ENCODE measurements at regions not wholly inside any gene's neighbourhood (a gene's known extent, or its start where the extent isn't known, plus 50 kb on each side); places are given as distances from the start of the nearest gene placed in this dataset.
"Not testable (repeated sequence)": the region's sequence is repeated elsewhere in the genome, so short reads cannot be mapped to it uniquely, and the experiment has no call there.

DNA sequence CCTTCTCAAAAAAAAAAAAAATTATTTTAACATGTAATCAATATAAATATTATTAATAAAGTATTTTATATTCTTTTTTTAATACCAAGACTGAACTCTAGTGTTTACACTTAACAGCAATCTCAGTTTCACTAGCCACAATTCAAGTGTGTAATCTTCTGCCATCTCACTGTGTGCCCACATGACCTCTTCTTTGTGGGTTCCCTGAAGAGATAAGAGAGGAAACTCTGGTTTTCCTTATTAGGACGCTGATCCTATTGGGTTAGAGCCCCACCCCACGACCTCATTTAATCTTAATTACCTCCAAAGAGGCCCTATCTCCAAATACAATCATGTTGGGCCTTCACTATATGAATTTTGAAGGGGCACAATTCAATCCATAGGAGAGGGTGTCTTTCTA lies 177.6 kb downstream of the STK31 start:
- DNase-seq (ENCODE audit: low read depth in 2 of 2): no peak

DNA sequence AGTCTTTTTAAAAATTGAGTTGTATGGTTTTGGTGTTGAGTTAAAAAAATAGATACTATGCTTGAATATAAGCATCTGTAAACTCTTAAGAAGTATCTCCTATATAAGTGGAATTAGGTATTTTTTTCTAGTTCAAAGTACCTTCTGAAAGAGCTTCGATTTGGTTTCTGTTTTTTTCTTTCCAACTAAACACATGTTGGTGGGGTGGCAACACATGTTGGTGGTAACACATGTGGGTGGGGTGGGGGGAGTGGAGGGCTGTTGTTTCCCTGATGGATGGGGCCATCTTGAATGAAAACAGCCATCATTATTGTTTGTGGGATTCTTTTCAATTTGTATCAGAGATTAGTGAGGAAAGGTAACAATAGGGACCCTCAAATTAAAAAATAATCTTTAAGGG lies 178.9 kb downstream of the STK31 start:
- DNase-seq (ENCODE audit: low read depth in 2 of 2): no peak

- DNase-seq (ENCODE audit: low read depth in 2 of 2): no peak
Measured at GRCh38 chr7:23889566-23889965, 179.5 kb downstream of the STK31 start.

DNA sequence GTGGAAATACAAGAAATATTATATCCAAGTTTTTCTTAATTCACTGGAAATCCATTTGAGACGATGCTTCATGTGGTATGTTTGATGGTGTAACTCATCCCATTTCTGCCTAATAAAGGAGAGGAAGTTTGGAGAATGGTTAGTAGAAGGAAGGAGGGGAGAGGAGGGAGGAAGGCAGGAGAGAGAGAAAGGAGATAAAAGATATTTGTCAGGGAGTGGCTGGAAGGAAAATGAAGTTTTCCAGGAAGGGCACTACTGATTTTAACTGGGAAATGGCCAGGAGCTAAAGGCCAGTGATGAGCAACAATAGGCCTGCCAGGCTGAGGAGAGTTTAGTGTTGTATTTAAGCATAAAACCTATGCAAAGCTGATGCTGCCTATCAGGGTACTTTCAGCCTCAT lies 182.0 kb downstream of the STK31 start:
- no peak for DNase-seq (ENCODE audit: low read depth in 2 of 2)

DNA sequence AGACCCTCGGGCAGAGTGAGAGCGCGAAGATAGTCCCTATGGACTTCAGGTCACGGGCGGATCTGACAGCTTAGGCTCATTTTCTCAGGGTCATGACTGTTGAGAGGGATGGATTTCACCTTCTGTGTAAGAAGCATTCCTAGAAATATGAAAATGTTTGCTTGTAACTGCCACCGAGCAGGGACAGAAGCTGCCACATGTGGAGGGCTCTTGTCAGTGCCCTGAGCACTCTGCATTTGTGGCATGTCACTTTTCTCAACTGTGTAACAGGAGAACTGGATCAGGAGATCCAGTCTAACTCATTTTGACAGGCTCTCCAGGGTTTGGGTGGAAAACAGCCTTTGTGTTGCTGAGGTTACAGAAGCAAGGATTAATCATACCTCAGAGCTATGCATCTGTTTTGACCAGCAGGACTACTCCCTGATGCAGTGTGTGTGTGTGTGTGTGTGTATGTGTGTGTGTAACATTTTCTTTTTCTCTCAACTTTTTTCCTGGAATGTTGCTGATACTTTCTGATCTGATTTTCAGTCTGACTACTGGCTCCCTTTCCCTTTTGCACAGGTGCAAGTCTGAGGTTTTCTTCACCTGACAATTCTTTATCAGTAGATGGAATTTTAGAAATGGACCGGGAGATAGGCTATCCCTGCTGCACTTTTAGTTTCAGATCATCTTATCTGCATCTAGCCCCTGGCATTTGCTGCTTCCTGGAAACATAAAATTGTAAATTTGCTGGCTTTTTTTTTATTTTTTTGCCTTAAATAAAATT lies 183.3 kb downstream of the STK31 start:
- DNase-seq (ENCODE audit: low read depth in 2 of 2): no peak

DNA sequence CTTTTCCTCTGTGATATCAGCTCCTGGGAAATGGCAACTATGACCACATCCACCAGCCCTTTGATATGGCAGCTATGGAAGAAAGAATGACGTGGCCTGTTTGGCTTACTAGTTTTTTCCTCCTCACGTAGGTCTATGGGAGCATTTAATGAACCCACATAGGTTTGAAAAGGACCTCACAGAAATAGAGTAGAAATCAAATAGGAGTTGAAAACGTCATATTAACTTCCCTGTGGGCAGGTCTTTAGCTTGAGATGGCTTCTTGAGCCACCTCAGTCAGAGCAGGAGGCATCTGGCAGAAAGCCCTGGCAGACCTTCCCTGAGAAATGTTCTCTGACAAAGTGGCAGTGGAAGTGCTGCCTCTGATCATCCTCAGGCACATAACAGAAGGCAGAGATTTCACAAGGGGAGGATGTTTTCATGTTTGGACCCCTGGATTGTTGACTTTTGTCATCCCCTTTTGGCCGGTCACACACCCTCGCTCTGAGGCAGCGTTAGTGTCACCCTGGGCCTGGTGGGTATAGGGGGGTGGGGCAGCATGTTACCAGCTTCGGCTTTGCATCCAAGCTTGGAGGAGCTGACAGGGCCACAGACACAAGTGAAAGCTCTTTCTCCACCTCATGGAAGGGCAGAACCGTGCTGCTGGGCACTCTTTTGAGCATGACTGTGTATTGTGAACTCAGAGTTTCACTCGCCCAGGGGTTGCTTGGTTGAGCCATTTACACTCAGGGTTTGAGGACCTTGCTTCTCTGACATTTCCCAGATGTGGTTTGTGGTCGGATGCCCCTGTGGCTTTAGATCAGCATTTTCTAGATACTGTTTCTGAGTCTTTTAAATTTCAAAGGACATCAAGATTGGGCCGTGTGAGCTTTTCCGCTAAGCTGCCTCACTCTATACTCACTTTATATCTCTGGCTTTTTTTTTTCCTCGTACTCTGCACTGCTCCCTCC lies 184.2 kb downstream of the STK31 start:
- DNase-seq (ENCODE audit: low read depth in 2 of 2): peak; percentile 1 to 46

GRCh38 chr7:23894892-23895569 lies 185.0 kb downstream of the STK31 start:
- no peak for DNase-seq (ENCODE audit: low read depth in 2 of 2)

DNA sequence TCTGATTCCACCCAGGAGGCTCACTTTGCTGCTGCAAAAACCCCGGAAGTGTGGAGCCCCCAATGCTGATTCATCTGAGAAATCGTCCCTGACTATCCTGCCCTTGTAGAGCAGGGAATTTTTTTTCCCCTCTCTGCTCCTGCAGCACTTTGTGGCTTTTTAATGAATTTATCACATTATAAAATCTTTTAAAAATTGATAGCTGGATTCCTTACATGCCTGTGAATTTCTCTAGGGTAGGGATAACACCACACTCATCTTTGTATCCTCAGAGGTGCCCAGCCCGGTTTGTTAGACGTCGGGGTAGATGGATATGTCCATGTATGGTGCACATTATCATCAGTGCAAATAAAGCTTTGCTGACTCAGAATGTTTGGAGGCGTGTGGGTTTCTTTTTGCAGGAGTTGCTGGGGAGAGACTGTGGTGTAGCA lies 185.7 kb downstream of the STK31 start:
- DNase-seq (ENCODE audit: low read depth in 2 of 2): no peak

- no peak for DNase-seq (ENCODE audit: low read depth in 2 of 2)
Measured at GRCh38 chr7:23898619-23899018, 188.6 kb downstream of the STK31 start.

DNA sequence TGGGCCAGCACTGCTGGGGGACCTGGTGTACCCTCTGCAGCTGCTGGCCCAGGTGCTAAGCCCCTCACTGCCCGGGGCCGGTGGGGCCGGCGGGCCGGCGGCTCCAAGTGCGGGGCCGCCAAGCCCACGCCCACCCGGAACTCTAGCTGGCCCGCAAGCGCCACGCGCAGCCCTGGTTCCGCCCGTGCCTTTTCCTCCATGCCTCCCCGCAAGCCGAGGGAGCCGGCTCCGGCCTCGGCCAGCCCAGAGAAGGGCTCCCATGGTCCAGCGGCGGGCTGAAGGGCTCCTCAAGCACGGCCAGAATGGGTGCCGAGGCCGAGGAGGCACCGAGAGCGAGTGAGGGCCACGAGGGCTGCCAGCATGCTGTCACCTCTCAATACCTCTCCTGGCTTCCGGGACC lies 194.9 kb downstream of the STK31 start:
- DNase-seq (ENCODE audit: low read depth in 2 of 2): not testable (repeated sequence)

DNA sequence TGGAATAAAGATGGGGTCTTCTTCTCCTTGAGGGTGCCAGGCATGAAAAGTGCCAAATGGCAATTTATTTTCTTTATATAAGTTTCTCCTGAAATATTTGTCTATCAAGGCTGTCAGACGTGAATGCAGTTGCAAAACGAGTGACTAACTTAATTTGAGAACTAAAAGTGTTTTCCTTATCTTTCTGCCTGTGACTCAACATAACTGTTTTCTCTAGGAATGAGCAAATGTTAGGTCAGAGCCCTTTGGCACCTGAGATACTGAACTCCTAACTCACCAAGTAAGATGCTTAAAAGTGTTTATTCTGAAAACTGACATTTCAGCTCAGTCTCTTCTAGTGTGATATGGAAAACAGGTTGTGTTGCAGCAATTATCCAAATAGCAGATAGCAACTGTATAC lies 197.0 kb downstream of the STK31 start:
- no peak for DNase-seq (ENCODE audit: low read depth in 2 of 2)

- no peak for DNase-seq (ENCODE audit: low read depth in 2 of 2)
Measured at GRCh38 chr7:23909426-23909825, 199.4 kb downstream of the STK31 start.

DNA sequence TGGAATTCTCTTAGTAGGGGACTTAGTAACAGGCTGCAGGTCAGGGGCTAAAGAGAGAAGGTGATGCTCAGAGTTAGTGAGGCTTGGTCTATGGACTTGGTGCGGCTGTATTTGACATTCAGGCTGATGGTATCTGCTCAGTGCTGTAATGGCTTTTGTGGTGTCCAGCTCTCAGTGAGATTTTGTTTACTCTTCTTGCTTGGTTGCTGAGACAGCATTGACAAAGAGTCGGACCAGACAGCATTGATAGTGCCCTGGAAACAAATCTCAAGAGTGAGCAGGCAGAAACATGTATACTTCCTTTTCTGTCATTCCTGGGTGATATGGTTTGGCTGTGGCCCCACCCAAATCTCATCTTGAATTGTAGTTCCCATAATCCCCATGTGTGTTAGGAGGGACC lies 202.0 kb downstream of the STK31 start:
- DNase-seq (ENCODE audit: low read depth in 2 of 2): no peak

GRCh38 chr7:23913016-23913415 lies 203.0 kb downstream of the STK31 start:
- no peak for DNase-seq (ENCODE audit: low read depth in 2 of 2)

GRCh38 chr7:23915236-23915635 lies 205.2 kb downstream of the STK31 start:
- no peak for DNase-seq (ENCODE audit: low read depth in 2 of 2)

DNA sequence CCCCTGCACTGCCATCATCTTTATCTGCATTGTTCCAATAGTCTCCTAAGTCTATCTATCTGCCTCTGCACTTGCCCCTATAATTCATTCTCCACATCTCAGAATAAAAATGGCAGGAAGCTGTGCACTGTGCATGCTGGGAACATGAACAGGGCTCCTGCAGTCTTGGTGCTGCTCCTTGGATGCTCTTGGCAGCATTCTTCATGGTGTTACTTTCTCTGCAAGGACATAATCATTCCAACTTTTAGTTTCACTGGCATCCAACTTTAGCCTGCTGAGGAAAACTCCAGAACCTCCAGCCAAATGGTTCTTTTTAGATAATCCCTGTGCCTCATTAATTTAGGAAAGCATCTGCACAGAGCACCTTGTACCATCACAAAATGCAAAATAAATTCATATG lies 208.3 kb downstream of the STK31 start:
- DNase-seq (ENCODE audit: low read depth in 2 of 2): no peak

DNA sequence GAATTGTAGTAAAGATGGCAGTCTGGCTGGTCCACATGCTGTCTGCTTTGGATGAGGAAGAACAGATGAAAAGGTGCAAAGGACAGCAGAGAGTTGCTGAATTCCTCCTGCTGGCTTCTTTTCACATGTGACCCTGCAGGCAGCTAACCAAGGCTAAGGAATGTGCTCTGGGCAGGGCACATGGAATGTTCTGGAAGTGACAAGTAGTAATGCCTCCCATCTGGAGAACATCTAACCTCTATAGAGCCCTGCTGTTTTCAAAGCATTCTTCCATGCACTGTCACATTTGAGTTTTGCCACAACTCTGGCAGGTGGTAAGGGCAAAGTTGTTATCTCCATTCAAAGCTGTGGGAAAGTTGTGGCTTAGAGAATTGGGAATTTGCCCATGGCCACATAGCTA lies 208.8 kb downstream of the STK31 start:
- DNase-seq (ENCODE audit: low read depth in 2 of 2): no peak

GRCh38 chr7:23925088-23925487 lies 215.1 kb downstream of the STK31 start:
- no peak for DNase-seq (ENCODE audit: low read depth in 2 of 2)

DNA sequence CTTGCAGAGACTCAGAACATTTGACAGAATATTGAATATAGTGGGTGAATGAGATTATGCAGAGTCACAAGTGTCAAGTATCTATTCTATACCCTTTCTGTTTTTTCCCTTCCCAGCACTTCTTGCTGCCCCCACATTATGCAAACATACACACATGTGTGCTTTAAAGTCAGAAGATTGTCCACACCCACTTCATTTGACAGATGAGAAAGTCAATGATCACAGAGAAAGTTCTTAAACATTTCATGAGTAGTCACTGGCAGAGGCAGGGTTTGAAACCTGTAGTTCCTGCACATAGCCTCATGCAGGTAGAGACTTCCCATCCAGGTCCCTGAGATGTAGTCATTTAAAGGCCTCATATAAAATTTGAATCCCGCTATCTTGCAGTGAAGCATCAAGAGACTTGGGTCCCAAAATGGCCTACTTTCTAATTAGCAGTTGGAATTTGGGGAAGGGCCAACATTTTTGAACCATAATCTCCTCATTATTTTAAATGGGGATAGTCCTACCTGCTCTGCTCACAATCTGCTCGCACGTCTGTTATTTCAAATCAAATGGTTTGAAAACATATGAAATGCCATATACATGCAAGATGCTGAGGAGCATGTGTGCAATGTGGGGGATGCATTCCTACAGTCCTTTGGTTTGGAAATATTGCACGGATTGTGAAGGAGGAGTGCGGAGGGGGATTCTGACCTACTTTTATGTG lies 217.8 kb downstream of the STK31 start:
- no peak for DNase-seq (ENCODE audit: low read depth in 2 of 2)

GRCh38 chr7:23928418-23928775 lies 218.4 kb downstream of the STK31 start:
- no peak for DNase-seq (ENCODE audit: low read depth in 2 of 2)

DNA sequence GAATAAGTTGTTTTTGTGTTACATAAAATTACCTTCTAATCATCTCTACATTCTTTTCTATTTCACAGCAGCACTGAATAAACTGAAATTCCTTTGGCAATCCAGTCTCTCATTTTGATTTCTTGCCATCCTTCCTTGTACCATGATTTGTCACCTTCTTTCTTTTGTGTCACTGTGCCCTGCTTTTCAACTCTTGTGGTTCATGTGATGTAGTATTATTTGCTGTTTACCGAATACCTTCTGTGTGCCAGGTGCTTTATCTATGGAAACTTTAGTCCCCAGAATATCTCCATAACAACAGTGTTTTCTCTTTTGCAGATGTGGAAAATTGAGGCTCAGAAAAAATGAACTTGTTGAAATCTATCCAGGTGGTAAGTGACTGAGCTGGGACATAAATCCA lies 220.3 kb downstream of the STK31 start:
- DNase-seq (ENCODE audit: low read depth in 2 of 2): no peak

DNA sequence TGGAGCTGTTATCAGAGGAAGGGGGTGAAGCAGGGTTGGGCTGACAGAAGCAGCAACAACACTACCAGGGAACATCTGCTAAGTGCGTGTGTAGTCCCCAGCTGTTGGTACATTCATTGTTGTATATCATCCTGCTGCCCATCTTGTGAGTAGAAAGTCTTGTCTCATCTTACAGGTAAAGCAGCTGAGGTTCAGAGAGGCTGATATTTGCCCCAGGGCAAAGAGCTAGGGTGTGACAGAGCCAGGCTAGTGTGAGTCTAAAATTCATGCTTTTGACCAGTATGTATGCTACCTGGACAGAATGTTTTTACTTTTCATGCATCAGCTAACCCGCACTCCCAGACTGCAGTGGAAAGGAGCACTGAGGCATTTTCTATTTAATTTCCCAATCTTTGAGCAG lies 221.6 kb downstream of the STK31 start:
- DNase-seq (ENCODE audit: low read depth in 2 of 2): no peak

Measured in stimulated activated CD4-positive, alpha-beta T cell treated with anti-CD3 and anti-CD28 coated beads, Interleukin-12 subunit alpha, Interleukin-12 subunit beta, amount 100 ng/mL, for 24 hours (primary cell).